T-helper 17 cell (primary cell): ENCODE measurements at regions not wholly inside any gene's neighbourhood (a gene's known extent, or its start where the extent isn't known, plus 50 kb on each side); places are given as distances from the start of the nearest gene placed in this dataset.

ENCODE experiments used
- ATAC-seq: fragments of 150-1000 bp; cut with Tn5 transposase; 2 replicates; pipeline ENCODE4 v1.10.0; 2021; ENCODE audit warnings: mild to moderate bottlenecking, moderate library complexity
- DNase-seq, 3 donors: peaks; one replicate each; pipeline versions ENCODE4 v3.0.0 to v3.0.0-alpha.2; 2020 to 2021
- H3K9me3 ChIP-seq: one replicate; pipeline ENCODE4 v1.7.0; 2013; ENCODE audit warnings: low read length, mild to moderate bottlenecking; ENCODE audit not compliant: control insufficient read depth, poor library complexity, severe bottlenecking
- H3K27ac Mint-ChIP-seq: one replicate; pipeline ENCODE4 v1.8.0; 2022; ENCODE audit warnings: mild to moderate bottlenecking, moderate library complexity, mixed read lengths
- H3K27me3 Mint-ChIP-seq: one replicate; pipeline ENCODE4 v1.8.0; 2022; ENCODE audit warnings: mixed read lengths
- H3K36me3 Mint-ChIP-seq: one replicate; pipeline ENCODE4 v1.8.0; 2022; ENCODE audit warnings: low read depth, mixed read lengths
- H3K4me1 Mint-ChIP-seq: one replicate; pipeline ENCODE4 v1.8.0; 2022; ENCODE audit warnings: mild to moderate bottlenecking, mixed read lengths
- H3K4me3 Mint-ChIP-seq: one replicate; pipeline ENCODE4 v1.8.0; 2022; ENCODE audit warnings: mild to moderate bottlenecking, moderate library complexity, mixed read lengths

DNA sequence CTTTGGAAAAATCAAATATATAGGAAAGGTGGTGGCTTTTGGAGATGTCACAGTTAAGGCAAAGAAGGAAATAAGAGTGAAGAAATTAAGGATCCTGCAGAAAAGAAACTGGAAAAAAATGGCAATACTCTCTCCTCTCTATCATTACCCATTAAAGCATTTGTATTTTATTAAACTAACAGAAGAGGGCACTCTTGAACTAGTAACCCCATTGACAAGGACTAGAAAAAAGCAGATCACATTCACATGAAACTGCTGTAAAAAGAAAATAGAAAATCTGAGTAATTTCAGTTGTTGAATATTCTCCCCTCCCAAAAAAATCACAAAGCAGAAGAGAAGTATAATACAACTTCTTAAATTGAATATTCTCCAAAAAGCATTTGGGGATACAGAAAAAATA, 104.1 kb upstream of the SLC35B3 start:
- no peaks in the 10 kb centered on the region for H3K27me3 Mint-ChIP-seq
- no peaks in the 10 kb centered on the region for H3K4me1 Mint-ChIP-seq
- H3K4me3 Mint-ChIP-seq: no peak overlapping the region
- H3K27ac Mint-ChIP-seq: no peak overlapping the region
- peaks cover 4% of the 10 kb centered on the region for H3K9me3 ChIP-seq
- no peak for DNase-seq
- ATAC-seq: no peak
- H3K36me3 Mint-ChIP-seq: peaks cover 2% of the 10 kb centered on the region

GRCh38 chr6:8536122-8536521, 100.8 kb upstream of the SLC35B3 start:
- Mint-ChIP-seq H3K36me3 (peaks cover 2% of the 10 kb centered on the region), H3K27me3 (no peaks in the 10 kb centered on the region), H3K4me1 (no peaks in the 10 kb centered on the region), H3K4me3 (no peak overlapping the region), H3K27ac (no peak overlapping the region)
- ATAC-seq (no peak), DNase-seq (no peak)
- H3K9me3 ChIP-seq: peaks cover 4% of the 10 kb centered on the region

- DNase-seq: no peak
- peaks cover 4% of the 10 kb centered on the region for H3K9me3 ChIP-seq
- Mint-ChIP-seq H3K4me3 (no peak overlapping the region), H3K4me1 (no peaks in the 10 kb centered on the region), H3K27ac (no peak overlapping the region), H3K27me3 (no peaks in the 10 kb centered on the region), H3K36me3 (peaks cover 2% of the 10 kb centered on the region)
- no peak for ATAC-seq
These were observed 100.2 kb upstream of the SLC35B3 start for GRCh38 chr6:8535519-8535918.

GRCh38 chr6:8530785-8531435, 95.6 kb upstream of the SLC35B3 start:
- DNase-seq (no peak), ATAC-seq (no peak)
- H3K27ac Mint-ChIP-seq: no peak overlapping the region
- no peak overlapping the region for H3K4me3 Mint-ChIP-seq
- H3K9me3 ChIP-seq: no peaks in the 10 kb centered on the region
- H3K4me1 Mint-ChIP-seq: no peaks in the 10 kb centered on the region
- H3K36me3 Mint-ChIP-seq: no peaks in the 10 kb centered on the region
- H3K27me3 Mint-ChIP-seq: no peaks in the 10 kb centered on the region

- Mint-ChIP-seq H3K27ac (no peak overlapping the region), H3K36me3 (no peaks in the 10 kb centered on the region), H3K4me1 (no peaks in the 10 kb centered on the region), H3K27me3 (no peaks in the 10 kb centered on the region), H3K4me3 (no peak overlapping the region)
- no peak for DNase-seq
- H3K9me3 ChIP-seq: no peaks in the 10 kb centered on the region
- ATAC-seq: no peak
These were observed 93.9 kb upstream of the SLC35B3 start for GRCh38 chr6:8529250-8529649.

DNA sequence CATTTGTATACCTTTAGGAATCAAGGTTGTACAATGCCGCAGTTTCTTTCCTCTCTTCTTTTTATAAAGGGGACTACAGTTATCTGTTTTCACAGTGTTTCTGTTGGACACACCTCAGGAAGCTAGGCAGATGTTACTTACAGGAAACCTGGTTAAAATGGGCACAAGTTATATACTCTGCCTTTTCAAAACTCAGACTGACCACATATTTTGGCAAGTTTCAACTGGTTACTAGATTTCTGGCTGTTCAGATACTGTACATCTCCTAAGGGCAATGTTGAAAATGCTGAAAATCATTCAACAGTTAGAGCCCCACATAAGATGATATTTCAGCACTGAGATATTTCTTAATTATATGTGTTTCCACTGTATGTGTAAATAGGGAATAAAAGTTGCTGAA, 92.5 kb upstream of the SLC35B3 start:
- no peaks in the 10 kb centered on the region for H3K4me1 Mint-ChIP-seq
- H3K27ac Mint-ChIP-seq: no peak overlapping the region
- H3K36me3 Mint-ChIP-seq: no peaks in the 10 kb centered on the region
- H3K27me3 Mint-ChIP-seq: no peaks in the 10 kb centered on the region
- no peak overlapping the region for H3K4me3 Mint-ChIP-seq
- H3K9me3 ChIP-seq: no peaks in the 10 kb centered on the region
- no peak for ATAC-seq
- no peak for DNase-seq

DNA sequence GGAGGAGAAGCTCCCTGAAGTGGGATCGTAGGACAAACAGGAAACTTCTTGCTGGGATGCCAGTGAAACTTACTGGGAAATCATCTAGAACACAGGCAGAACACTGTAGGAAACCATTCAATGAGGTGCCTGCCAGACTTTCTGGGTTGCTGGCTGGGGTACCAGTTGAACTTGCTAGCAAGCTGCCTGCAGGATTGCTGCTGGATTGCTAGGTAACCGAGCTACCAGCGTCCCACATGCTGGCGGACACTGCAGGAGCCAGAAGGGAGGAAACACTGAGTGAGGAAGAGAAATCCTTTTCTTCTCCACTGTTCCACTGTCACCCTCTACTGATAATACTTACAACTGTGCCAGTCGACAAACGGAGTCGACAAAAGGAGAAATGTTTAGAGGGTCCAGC, 91.3 kb upstream of the SLC35B3 start:
- H3K9me3 ChIP-seq: no peaks in the 10 kb centered on the region
- Mint-ChIP-seq H3K4me3 (no peak overlapping the region), H3K36me3 (no peaks in the 10 kb centered on the region), H3K27me3 (no peaks in the 10 kb centered on the region), H3K27ac (no peak overlapping the region), H3K4me1 (no peaks in the 10 kb centered on the region)
- DNase-seq (no peak), ATAC-seq (no peak)

DNA sequence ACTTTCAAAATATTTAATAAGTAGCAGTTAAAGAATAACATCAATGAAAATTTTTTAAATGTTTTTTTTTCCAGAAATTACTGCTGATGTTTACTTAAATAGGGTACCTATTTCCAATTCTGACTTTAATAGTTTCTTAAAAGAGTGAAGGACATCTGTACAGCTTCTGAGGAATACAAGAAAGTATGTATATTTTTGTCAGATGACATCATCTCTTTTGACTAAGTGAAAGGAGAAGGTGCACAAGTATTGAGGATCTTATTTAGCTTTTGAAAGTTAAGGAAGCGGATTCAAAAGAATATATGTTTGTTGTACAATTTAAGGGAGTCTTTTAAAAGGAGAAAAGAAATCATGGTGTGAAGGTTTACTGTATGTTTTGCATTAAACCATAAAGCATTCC, 90.0 kb upstream of the SLC35B3 start:
- no peak overlapping the region for H3K27ac Mint-ChIP-seq
- H3K36me3 Mint-ChIP-seq: no peaks in the 10 kb centered on the region
- no peaks in the 10 kb centered on the region for H3K9me3 ChIP-seq
- H3K4me1 Mint-ChIP-seq: no peaks in the 10 kb centered on the region
- H3K4me3 Mint-ChIP-seq: no peak overlapping the region
- ATAC-seq (no peak), DNase-seq (no peak)
- H3K27me3 Mint-ChIP-seq: no peaks in the 10 kb centered on the region

DNA sequence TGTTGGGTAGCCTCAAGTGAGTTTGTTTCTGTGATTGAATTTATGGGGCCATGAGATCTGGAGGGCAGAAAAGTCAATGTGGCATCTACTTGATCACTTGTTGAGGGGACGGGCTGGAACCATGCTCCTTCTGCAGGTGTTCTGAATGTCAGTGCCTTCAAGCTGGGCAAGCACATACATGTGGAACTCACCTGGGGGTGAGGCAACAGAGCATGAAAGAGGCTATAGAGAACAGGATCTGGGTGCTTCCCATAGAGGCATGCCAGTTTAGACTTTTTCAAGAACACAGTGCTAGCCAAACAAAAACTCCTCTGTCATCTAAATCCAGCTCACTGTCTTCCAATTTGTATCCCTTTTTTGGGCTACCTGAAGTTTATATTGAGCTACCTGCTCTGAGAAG, 77.8 kb upstream of the SLC35B3 start:
- H3K4me3 Mint-ChIP-seq: no peak overlapping the region
- H3K9me3 ChIP-seq: no peaks in the 10 kb centered on the region
- DNase-seq: no peak
- H3K4me1 Mint-ChIP-seq: no peaks in the 10 kb centered on the region
- no peaks in the 10 kb centered on the region for H3K36me3 Mint-ChIP-seq
- H3K27ac Mint-ChIP-seq: no peak overlapping the region
- H3K27me3 Mint-ChIP-seq: no peaks in the 10 kb centered on the region
- ATAC-seq: no peak

GRCh38 chr6:8507286-8507685, 71.9 kb upstream of the SLC35B3 start:
- no peak overlapping the region for H3K4me3 Mint-ChIP-seq
- no peaks in the 10 kb centered on the region for H3K4me1 Mint-ChIP-seq
- ATAC-seq (no peak), DNase-seq (no peak)
- H3K36me3 Mint-ChIP-seq: no peaks in the 10 kb centered on the region
- no peaks in the 10 kb centered on the region for H3K9me3 ChIP-seq
- H3K27ac Mint-ChIP-seq: no peak overlapping the region
- H3K27me3 Mint-ChIP-seq: no peaks in the 10 kb centered on the region

- Mint-ChIP-seq H3K27me3 (no peaks in the 10 kb centered on the region), H3K27ac (no peak overlapping the region), H3K4me3 (no peak overlapping the region), H3K36me3 (no peaks in the 10 kb centered on the region), H3K4me1 (no peaks in the 10 kb centered on the region)
- H3K9me3 ChIP-seq: no peaks in the 10 kb centered on the region
- DNase-seq (no peak), ATAC-seq (no peak)
These were observed 70.8 kb upstream of the SLC35B3 start for GRCh38 chr6:8506126-8506525.

GRCh38 chr6:8499540-8499939, 64.2 kb upstream of the SLC35B3 start:
- H3K4me3 Mint-ChIP-seq: no peak overlapping the region
- H3K4me1 Mint-ChIP-seq: no peaks in the 10 kb centered on the region
- no peak overlapping the region for H3K27ac Mint-ChIP-seq
- ATAC-seq (no peak), DNase-seq (no peak)
- no peaks in the 10 kb centered on the region for H3K36me3 Mint-ChIP-seq
- H3K9me3 ChIP-seq: no peaks in the 10 kb centered on the region
- no peaks in the 10 kb centered on the region for H3K27me3 Mint-ChIP-seq

GRCh38 chr6:8494730-8495129, 59.4 kb upstream of the SLC35B3 start:
- no peaks in the 10 kb centered on the region for H3K27me3 Mint-ChIP-seq
- DNase-seq (no peak), ATAC-seq (no peak)
- no peaks in the 10 kb centered on the region for H3K4me1 Mint-ChIP-seq
- no peak overlapping the region for H3K27ac Mint-ChIP-seq
- no peak overlapping the region for H3K4me3 Mint-ChIP-seq
- no peaks in the 10 kb centered on the region for H3K9me3 ChIP-seq
- H3K36me3 Mint-ChIP-seq: no peaks in the 10 kb centered on the region

DNA sequence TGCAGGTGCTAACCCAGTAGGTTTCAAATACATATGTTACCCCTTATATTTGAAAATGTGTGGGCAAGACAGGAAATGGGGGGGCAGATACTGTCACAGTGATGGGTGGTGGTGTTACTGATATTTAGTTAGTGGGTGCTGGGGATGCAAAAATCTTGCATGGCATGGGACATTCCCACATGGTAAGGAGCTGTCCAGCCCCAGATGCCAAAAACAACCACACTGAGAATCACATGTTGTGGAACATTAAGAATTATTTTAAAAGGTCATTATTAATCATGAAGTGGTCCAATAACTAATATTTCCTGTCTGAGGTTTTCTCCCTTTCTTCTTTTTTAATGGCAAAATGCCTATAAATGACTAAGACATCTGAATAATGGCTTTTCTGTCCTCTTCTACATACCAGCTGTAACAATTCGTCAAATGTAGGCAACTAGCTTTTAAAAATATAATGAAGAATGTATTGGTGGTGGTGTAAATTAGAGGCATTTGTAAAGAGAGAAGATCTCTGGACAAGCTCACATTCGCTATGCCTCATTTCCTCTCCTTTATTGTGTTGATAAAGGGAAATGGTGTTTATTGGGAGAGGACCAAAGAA, 57.3 kb upstream of the SLC35B3 start:
- H3K4me3 Mint-ChIP-seq: no peak overlapping the region
- ATAC-seq (no peak), DNase-seq (no peak)
- no peaks in the 10 kb centered on the region for H3K4me1 Mint-ChIP-seq
- H3K27me3 Mint-ChIP-seq: no peaks in the 10 kb centered on the region
- H3K36me3 Mint-ChIP-seq: no peaks in the 10 kb centered on the region
- no peak overlapping the region for H3K27ac Mint-ChIP-seq
- H3K9me3 ChIP-seq: no peaks in the 10 kb centered on the region
